SK-N-SH treated with all-trans-retinoic acid at 6 μM for 48 hours (cell line): ENCODE measurements at regions not wholly inside any gene's neighbourhood (a gene's known extent, or its start where the extent isn't known, plus 50 kb on each side); places are given as distances from the start of the nearest gene placed in this dataset.

Source experiments
- ATAC-seq: fragments of 200-7000 bp; cut with Tn5 transposase; 3 replicates; pipeline ENCODE4 v1.9.1; 2020; ENCODE audit warnings: mild to moderate bottlenecking, moderate library complexity
- ARNTL ChIP-seq: fragments of 450-650 bp; formaldehyde crosslinking; IDR thresholded peaks from 2 replicates; pipeline ENCODE4 v1.5.0; 2020; ENCODE audit warnings: low read depth, mild to moderate bottlenecking, moderate library complexity, borderline replicate concordance
- BACH2 ChIP-seq: fragments of 250-450 bp; sonication (Bioruptor Pico); IDR thresholded peaks from 2 replicates; pipeline ENCODE4 v1.9.0; 2021; ENCODE audit warnings: mild to moderate bottlenecking, borderline replicate concordance
- CREB5 ChIP-seq: fragments of 250-450 bp; sonication (Bioruptor Pico); IDR thresholded peaks from 2 replicates; pipeline ENCODE4 v1.5.1; 2020; ENCODE audit warnings: low read depth, mild to moderate bottlenecking, moderate library complexity
- CSDC2 ChIP-seq: fragments of 250-450 bp; sonication (Bioruptor Pico); IDR thresholded peaks from 2 replicates; pipeline ENCODE4 v1.5.0; 2020; ENCODE audit warnings: mild to moderate bottlenecking, moderate library complexity
- CSRNP3 ChIP-seq: fragments of 250-450 bp; sonication (Bioruptor Pico); IDR thresholded peaks from 2 replicates; pipeline ENCODE4 v1.5.1; 2021; ENCODE audit warnings: mild to moderate bottlenecking, moderate library complexity
- GLIS3 ChIP-seq: fragments of 250-450 bp; sonication (Bioruptor Pico); IDR thresholded peaks from 2 replicates; pipeline ENCODE4 v1.5.0; 2020; ENCODE audit warnings: mild to moderate bottlenecking, moderate library complexity
- ISL1 ChIP-seq: fragments of 250-450 bp; sonication (Bioruptor Pico); IDR thresholded peaks from 2 replicates; pipeline ENCODE4 v2.1.2; 2022; ENCODE audit warnings: mild to moderate bottlenecking, moderate library complexity
- OSR1 ChIP-seq: fragments of 250-450 bp; sonication (Bioruptor Pico); IDR thresholded peaks from 2 replicates; pipeline ENCODE4 v1.8.0; 2022; ENCODE audit warnings: moderate library complexity, mild to moderate bottlenecking, inconsistent platforms
- PATZ1 ChIP-seq: fragments of 250-450 bp; sonication (Bioruptor Pico); IDR thresholded peaks from 2 replicates; pipeline ENCODE4 v1.8.0; 2020; ENCODE audit warnings: mild to moderate bottlenecking, moderate library complexity, borderline replicate concordance
- POU6F1 ChIP-seq: fragments of 250-450 bp; sonication (Bioruptor Pico); IDR thresholded peaks from 2 replicates; pipeline ENCODE4 v1.8.0; 2021; ENCODE audit warnings: low read depth, mild to moderate bottlenecking, moderate library complexity, borderline replicate concordance
- PPARA ChIP-seq: fragments of 250-450 bp; sonication (Bioruptor Pico); IDR thresholded peaks from 2 replicates; pipeline ENCODE4 v1.5.0; 2020; ENCODE audit warnings: mild to moderate bottlenecking, borderline replicate concordance
- TCF4 ChIP-seq: fragments of 250-450 bp; sonication (Bioruptor Pico); IDR thresholded peaks from 2 replicates; pipeline ENCODE4 v1.8.0; 2021; ENCODE audit warnings: mild to moderate bottlenecking, moderate library complexity, borderline replicate concordance
- TOX ChIP-seq: fragments of 250-450 bp; sonication (Bioruptor Pico); IDR thresholded peaks from 2 replicates; pipeline ENCODE4 v1.8.0; 2021; ENCODE audit warnings: mild to moderate bottlenecking, moderate library complexity, borderline replicate concordance
- TSHZ2 ChIP-seq: fragments of 250-450 bp; sonication (Bioruptor Pico); IDR thresholded peaks from 2 replicates; pipeline ENCODE4 v1.5.0; 2020; ENCODE audit warnings: mild to moderate bottlenecking, moderate library complexity
- ZC3H10 ChIP-seq: fragments of 250-450 bp; sonication (Bioruptor Pico); IDR thresholded peaks from 2 replicates; pipeline ENCODE4 v1.5.1; 2021; ENCODE audit warnings: mild to moderate bottlenecking, moderate library complexity
- ZFP3 ChIP-seq: fragments of 250-450 bp; sonication (Bioruptor Pico); IDR thresholded peaks from 2 replicates; pipeline ENCODE4 v1.5.0; 2020; ENCODE audit warnings: mild to moderate bottlenecking, moderate library complexity
- ZFP30 ChIP-seq: fragments of 450-650 bp; formaldehyde crosslinking; IDR thresholded peaks from 2 replicates; pipeline ENCODE4 v1.5.0; 2022; ENCODE audit warnings: mild to moderate bottlenecking, moderate library complexity
- ZNF565 ChIP-seq: fragments of 450-650 bp; formaldehyde crosslinking; conservative IDR thresholded peaks from 2 replicates; pipeline ENCODE4 v1.5.0; 2020; ENCODE audit warnings: low read depth, mild to moderate bottlenecking, moderate library complexity
- ZNF8 ChIP-seq: fragments of 450-650 bp; formaldehyde crosslinking; IDR thresholded peaks from 2 replicates; pipeline ENCODE4 v1.5.0; 2020; ENCODE audit warnings: mild to moderate bottlenecking, moderate library complexity

GRCh38 chr5:3856036-3856435 lies 260.4 kb downstream of the IRX1 start:
- no peak for ATAC-seq
- no peak for TF ChIP-seq ZNF565 (CRISPR knock-in tag)
- no peak for TF ChIP-seq CSRNP3 (CRISPR knock-in tag)
- no peak for TF ChIP-seq ARNTL (CRISPR knock-in tag)
- TF ChIP-seq BACH2 = no peak
- no peak for TF ChIP-seq TOX (CRISPR knock-in tag)
- no peak for TF ChIP-seq ZFP3 (CRISPR knock-in tag)
- no peak for TF ChIP-seq PPARA
- TF ChIP-seq ZC3H10 (CRISPR knock-in tag) = no peak
- no peak for TF ChIP-seq ZFP30
- no peak for TF ChIP-seq TSHZ2
- TF ChIP-seq GLIS3 = no peak

GRCh38 chr5:3858524-3858923 lies 262.9 kb downstream of the IRX1 start:
- no peak for TF ChIP-seq POU6F1 (CRISPR knock-in tag)
- TF ChIP-seq TCF4 (CRISPR knock-in tag) = no peak
- TF ChIP-seq OSR1 (CRISPR knock-in tag) = no peak
- TF ChIP-seq CSDC2 = no peak
- TF ChIP-seq ISL1 = no peak
- TF ChIP-seq ZC3H10 (CRISPR knock-in tag) = no peak
- TF ChIP-seq TSHZ2 = no peak
- ATAC-seq = no peak

- no peak for TF ChIP-seq PATZ1 (CRISPR knock-in tag)
- no peak for TF ChIP-seq CREB5 (CRISPR knock-in tag)
- no peak for TF ChIP-seq TSHZ2
- TF ChIP-seq ZNF8 (CRISPR knock-in tag) = no peak
- TF ChIP-seq, all 23 proteins: peak for 0
- no peak for ATAC-seq
Observed at GRCh38 chr5:3862906-3863305, 267.3 kb downstream of the IRX1 start.
